ENCODE measurements at regions not wholly inside any gene's neighbourhood (a gene's known extent, or its start where the extent isn't known, plus 50 kb on each side); places are given as distances from the start of the nearest gene placed in this dataset.

GRCh38 chr7:35530124-35531109 is 164.5 kb downstream of the HERPUD2 start:
- no peak for TF ChIP-seq CTCF (IDR thresholded peaks at IDR 0.05)
- no peak for TF ChIP-seq EZH2phosphoT487 (IDR thresholded peaks at IDR 0.05)

Measured in neural progenitor cell (in vitro differentiated cells).